GM12892 (cell line): ENCODE measurements at regions not wholly inside any gene's neighbourhood (a gene's known extent, or its start where the extent isn't known, plus 50 kb on each side); places are given as distances from the start of the nearest gene placed in this dataset.
"Not testable (repeated sequence)": the region's sequence is repeated elsewhere in the genome, so short reads cannot be mapped to it uniquely, and the experiment has no call there.

Source experiments
- DNase-seq: peaks from one replicate; pipeline ENCODE4 v3.0.0; 2011; ENCODE audit not compliant: insufficient read length
- FAIRE-seq: peaks from 2 replicates; lab custom pipeline; 2011; peaks lifted over from hg19 to GRCh38; lab: Jason Lieb, UNC
- POLR2A ChIP-seq: IDR thresholded peaks from 2 replicates; pipeline ENCODE4 v1.6.1; 2011; ENCODE audit warnings: low read depth, low read length, control low read depth
- POLR2AphosphoS5 ChIP-seq: IDR thresholded peaks from 2 replicates; pipeline ENCODE4 v1.6.1; 2011; ENCODE audit warnings: low read depth, low read length, control low read depth
- TAF1 ChIP-seq: IDR thresholded peaks from 2 replicates; pipeline ENCODE4 v1.6.1; 2011; ENCODE audit warnings: low read depth, mild to moderate bottlenecking, control low read depth, low read length, borderline replicate concordance

DNA sequence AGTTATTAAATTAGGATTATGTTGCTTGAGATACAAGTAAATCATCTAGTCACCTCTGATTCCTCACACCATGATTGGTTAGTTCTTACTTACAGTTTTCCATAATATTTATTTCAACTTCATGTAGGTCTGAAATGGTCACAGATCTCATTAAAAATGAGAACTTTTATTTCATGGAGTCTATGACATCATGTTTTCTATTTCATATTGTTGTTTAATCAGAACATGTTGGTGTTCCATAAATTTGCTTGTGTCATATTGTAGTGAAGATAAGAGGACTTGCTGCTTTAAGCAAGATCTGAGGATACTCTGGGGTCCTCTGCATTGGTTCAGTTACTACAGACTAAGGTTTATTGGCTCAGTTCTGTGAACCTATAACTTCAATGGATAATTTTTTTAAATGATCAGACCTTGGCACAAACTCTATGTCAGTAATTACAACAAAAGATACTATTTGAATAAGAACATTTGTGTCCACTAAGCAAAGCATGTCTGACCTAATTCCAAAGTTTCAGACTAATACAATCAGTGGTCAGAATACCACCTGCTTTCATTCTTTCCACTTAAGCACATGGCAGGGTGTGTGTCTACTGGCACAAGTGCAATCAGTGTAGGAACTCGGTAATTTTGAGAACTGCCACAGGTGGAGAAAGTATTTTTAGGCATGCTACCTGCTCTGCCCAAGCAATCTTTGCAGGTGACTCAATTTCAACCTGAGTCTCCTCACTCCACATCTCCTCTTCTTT lies 68.5 kb downstream of the CCDC71L start:
- TF ChIP-seq POLR2AphosphoS5 (no peak), POLR2A (no peak), TAF1 (no peak)
- no peak for DNase-seq
- FAIRE-seq, result no peak

DNA sequence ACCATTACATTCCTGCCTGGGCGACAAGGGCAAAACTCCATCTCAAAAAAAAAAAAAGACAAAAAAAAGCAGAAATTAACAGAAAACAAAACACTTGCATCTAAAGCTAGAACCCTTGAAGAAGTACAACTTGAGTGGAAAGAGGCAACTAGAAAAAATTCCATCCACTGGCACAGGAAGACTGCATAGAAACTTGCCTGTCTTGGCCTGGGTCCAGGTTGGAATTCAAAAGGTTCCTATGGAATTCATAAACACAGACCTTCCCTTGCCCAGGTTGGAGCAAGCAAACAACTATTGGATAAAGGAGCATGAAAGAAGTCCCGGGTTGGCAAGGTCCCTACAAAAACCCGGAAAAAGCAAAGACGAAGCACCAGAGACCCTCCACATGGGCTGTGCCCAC lies 69.8 kb downstream of the CCDC71L start:
- DNase-seq, result no peak
- FAIRE-seq, result no peak
- TF ChIP-seq POLR2AphosphoS5 (no peak), POLR2A (no peak), TAF1 (no peak)

DNA sequence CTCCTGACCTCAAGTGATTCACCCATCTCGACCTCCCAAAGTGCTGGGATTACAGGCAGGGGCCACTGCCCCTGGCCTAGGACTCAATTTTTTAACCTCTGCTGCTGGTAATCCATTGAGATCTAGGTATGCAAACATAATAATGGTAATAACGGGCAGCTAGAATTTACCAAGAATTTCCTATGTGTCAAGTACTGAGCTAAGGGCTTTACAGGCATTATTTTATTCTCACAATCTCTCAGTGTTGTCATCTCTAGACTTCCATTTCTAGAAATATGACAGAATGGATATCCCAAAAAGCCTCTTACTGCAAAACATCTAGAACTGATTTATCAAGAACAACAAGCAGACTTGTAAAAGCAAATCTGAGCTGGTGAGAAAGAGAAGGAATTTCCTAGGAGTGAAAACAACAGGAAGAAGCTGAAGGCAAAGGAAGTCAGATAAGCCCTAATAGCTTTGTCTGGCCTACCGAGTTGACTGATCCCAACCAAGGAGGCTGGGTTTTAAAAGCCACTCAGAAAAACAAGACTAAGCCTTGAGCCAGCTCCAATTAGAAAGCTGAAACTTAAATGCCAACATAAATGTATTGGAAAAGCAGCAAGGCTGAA lies 70.6 kb downstream of the CCDC71L start:
- DNase-seq (no peak), FAIRE-seq (no peak)
- TF ChIP-seq POLR2AphosphoS5, result no peak
- TF ChIP-seq TAF1, result no peak
- TF ChIP-seq POLR2A, result no peak

DNA sequence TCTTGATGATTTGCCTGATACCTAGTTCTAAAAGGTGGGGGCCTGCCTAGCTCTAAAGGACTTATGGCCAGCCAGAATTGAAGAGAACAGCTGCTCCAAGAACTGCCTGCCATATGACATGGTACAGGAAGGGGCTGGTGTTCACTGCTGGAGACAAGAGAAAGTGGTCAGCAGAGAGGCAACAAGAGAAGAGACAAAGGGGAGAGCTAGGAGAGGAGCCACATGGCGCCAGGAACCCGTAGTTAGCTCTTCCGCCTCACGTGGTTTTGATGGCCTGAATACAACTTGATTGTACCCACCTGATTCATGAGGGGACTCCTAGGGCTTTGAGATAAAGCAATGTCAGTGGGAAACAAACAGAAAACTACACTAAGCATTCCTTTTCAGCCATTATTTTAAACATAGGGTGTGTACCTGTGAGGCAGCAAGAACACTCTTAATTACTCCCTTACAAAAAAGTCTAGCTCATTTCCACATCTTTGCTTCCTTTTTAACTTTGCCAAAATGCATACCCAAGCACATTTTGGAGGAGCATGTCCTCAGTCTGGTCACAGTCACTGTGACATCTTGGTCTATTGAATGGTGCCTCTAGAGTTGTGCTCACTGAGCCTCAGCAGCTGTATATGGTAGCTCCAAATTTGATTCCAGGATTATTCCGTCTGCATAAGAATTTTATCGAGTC lies 71.6 kb downstream of the CCDC71L start:
- no peak for FAIRE-seq
- TF ChIP-seq POLR2A, result no peak
- no peak for TF ChIP-seq TAF1
- no peak for TF ChIP-seq POLR2AphosphoS5
- DNase-seq, result no peak

DNA sequence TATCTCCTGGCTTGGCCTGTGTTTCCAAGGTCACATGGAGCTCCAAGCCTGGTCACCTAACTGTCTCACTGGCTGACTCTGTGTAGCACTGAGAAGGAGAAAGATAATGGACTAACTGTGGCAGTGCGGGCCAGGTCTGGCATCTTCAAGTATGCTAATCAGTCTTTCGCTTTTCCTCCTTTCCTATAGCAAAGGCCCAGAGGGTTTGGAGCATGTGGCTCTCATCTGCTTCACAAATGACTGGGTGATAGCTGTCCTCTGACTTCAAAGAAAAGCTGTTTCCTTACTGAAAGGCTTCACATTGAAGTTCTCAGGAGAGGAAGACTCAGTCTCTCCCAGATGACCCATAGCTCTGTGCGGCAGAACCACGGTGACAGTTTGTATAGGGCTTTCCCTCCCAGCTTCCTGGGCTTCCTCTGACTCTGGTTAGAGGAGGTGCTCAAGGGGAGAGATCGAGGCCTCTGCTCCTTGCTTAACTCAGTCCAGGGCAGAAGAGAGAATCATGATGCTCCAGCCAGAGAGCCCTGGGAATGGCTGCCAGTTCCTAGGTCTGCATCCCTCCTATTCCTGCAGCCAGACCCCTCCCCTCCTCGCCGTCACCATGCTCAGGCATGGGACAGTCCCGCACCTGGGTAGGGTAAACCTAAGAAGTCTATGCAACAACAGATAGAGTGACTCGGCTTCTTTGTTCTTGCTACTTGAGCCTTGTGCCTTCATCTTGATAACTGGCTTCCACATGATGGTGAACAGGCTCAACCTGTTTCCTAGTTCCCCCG lies 72.3 kb downstream of the CCDC71L start:
- FAIRE-seq, result no peak
- no peak for DNase-seq
- TF ChIP-seq POLR2A, result no peak

DNA sequence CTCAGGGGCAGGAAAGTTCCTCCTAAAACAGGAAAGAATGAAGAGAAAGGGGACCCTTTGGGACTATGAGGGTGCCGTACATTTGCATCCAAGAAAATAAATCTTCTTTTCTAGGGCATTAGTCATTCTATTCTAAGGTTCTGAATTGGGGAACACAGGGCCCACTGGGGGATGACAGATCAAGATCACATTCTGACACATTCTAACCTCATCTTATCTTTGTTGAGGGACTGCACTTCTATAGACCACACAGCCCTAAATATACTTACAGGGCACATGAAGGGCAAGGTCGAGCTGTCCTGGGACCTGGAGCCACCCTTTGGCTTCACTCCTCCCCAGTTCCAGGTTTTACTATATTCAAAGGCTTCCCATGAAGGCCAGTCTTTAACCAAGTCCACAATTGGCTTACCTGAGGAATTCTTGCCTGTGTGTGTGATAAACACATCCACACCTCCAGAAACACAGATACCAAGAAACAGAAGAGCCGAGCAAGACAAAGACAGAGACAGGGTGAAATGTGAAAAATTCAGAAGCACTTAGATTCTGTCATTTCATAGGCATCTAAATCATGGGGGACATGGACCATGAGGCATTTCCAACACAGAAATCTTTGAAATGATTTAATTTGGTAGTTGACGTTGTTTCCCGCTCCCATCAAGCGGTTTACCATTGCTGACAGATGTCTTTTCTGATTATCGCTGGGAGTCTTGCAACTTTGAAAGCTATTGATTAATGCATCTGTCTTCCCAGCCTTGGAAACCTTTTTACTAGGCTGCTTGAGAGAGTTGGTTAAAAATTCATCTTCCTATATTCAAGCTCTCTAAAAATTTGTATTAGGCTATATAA lies 75.8 kb downstream of the CCDC71L start:
- no peak for TF ChIP-seq TAF1
- TF ChIP-seq POLR2A, result no peak
- TF ChIP-seq POLR2AphosphoS5, result no peak
- DNase-seq (no peak), FAIRE-seq (no peak)

DNA sequence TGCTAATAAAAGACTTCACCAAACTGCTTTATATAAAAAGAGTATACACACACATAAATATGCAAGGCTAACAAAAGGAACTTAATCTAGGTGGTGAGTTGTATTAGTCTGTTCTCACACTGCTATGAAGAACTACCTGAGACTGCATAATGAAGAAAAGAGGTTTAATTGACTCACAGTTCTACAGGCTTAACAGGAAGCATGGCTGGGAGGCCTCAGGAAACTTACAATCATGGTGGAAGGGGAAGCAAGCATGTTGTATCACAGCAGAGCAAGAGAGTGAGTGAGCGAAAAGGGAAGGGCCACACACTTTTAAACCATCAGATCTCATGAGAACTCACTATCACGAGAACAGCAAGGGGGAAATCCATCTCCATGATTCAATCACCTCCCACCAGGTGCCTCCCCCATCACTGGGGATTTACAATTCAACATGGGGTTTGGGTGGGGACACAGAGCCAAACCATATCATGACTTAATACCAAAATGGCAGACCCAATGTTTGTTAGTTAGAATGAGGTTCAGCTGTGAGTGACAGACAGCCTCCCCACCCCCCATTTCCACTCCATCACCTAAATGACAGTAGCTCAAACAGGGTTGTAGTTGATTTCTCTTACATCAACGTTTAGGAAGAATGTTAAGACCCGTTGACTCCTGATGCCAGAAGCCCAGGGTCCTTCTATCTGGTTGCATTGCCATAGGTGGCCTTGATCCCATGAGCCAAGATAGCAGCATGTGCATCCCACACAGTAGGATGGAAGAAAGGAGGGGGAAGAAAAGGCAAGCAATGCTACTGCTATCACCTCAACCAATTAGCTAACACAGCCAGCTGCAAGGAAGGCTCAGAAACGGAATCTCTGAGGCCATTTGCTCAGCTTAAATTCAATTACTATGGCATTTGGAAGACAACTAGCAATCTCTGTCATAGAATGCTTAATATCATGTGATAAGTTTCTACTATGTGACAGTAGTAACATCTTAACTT lies 77.0 kb downstream of the CCDC71L start:
- TF ChIP-seq POLR2A (no peak), TAF1 (no peak), POLR2AphosphoS5 (no peak)
- FAIRE-seq (no peak), DNase-seq (no peak)

DNA sequence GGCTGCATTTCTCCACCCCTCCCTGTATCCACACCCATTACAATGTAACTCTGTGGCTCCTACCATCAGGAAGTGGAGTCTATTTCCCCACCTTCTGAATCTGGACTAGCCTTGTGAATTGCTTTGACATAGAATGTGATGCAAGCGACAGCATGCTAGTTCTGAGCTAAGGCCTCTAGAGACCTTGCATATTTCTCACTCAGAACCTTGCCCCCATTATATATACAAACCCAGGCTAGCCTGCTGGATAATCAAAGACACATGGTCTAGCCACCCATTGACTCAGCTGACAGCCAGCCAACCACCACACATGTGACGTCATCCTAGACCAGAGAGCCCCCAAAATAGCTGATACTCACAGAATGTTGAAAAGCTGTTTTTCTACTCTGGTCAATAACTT lies 77.9 kb downstream of the CCDC71L start:
- no peak for TF ChIP-seq POLR2A
- no peak for TF ChIP-seq POLR2AphosphoS5
- TF ChIP-seq TAF1, result no peak
- FAIRE-seq (no peak), DNase-seq (no peak)

DNA sequence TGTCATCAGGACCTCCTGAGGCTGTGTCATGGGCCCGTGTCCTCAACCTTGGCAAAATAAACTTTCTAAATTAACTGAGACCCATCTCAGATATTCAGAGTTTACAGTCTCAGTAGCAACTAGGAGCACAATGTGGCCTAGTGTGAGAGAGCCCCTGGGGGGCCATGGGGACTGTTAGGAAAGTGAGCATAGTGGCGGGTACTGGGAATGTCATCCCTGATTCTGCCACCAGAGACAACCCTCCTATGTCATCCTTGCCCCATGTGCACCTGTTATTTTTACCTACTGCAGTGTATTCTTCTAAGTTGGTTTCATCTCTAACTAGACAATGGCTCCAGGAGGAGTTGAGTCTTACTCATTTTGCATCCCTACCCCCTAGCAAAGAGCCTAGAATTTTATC lies 78.6 kb downstream of the CCDC71L start:
- TF ChIP-seq TAF1, result no peak
- no peak for TF ChIP-seq POLR2A
- no peak for TF ChIP-seq POLR2AphosphoS5
- DNase-seq, result no peak
- no peak for FAIRE-seq

DNA sequence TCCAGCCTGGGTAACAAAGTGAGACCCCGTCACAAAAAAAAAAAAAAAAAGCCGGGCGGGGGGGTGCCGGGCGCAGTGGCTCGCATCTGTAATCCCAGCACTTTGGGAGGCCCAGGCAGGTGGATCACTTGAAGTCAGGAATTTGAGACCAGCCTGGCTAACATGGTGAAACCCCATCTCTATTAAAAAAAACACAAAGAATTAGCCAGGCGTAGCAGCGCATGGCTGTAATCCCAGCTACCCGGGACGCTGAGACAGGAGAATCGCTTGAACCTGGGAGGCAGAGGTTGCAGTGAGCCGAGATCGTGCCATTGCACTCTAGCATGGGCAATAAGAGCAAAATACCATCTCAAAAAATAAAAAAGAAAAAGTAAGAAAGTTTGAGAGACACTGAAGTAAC lies 81.9 kb downstream of the CCDC71L start:
- FAIRE-seq, DNase-seq: not testable (repeated sequence)
